MCF 10A (cell line): ENCODE measurements at regions not wholly inside any gene's neighbourhood (a gene's known extent, or its start where the extent isn't known, plus 50 kb on each side); places are given as distances from the start of the nearest gene placed in this dataset.

Experiments used
- BruUV-seq: library from RNA; stranded (reverse); fragments of 400-500 nt; replicated peaks from 2 replicates; lab custom pipeline; 2021; lab: Mats Ljungman, UMichigan
- CTCF ChIA-PET: fragments of 300-600 bp; sonication (Branson Sonifier 250); formaldehyde crosslinking; extraction: SDS; loops from one replicate; lab custom pipeline; 2021; ENCODE audit warnings: antibody characterized with exemption, inconsistent platforms; lab: Yijun Ruan, JAX
- POLR2A ChIA-PET: fragments of 300-600, 350-650 bp; sonication (Branson Sonifier 250); formaldehyde crosslinking; extraction: SDS; loops from one replicate; lab custom pipeline; 2020; ENCODE audit warnings: antibody characterized with exemption, inconsistent platforms; lab: Yijun Ruan, JAX
- DNase-seq: peaks from one replicate; pipeline ENCODE4 v3.0.0-alpha.2; 2018; ENCODE audit not compliant: unreplicated experiment
- H3K27ac Mint-ChIP-seq: one replicate; pipeline ENCODE4 v1.8.0; 2022; ENCODE audit warnings: mild to moderate bottlenecking, low read depth, mixed read lengths; ENCODE audit not compliant: unreplicated experiment
- H3K27me3 Mint-ChIP-seq: one replicate; pipeline ENCODE4 v1.8.0; 2022; ENCODE audit warnings: mixed read lengths; ENCODE audit not compliant: insufficient read depth, unreplicated experiment
- H3K36me3 Mint-ChIP-seq: one replicate; pipeline ENCODE4 v1.8.0; 2022; ENCODE audit warnings: mild to moderate bottlenecking, moderate library complexity, mixed read lengths; ENCODE audit not compliant: insufficient read depth, unreplicated experiment
- H3K4me1 Mint-ChIP-seq: one replicate; pipeline ENCODE4 v1.8.0; 2022; ENCODE audit warnings: mixed read lengths; ENCODE audit not compliant: insufficient read depth, unreplicated experiment
- H3K4me3 Mint-ChIP-seq: one replicate; pipeline ENCODE4 v1.8.0; 2022; ENCODE audit warnings: mild to moderate bottlenecking, moderate library complexity, mixed read lengths; ENCODE audit not compliant: unreplicated experiment
- H3K9me3 Mint-ChIP-seq: one replicate; pipeline ENCODE4 v1.8.0; 2022; ENCODE audit warnings: mixed read lengths; ENCODE audit not compliant: unreplicated experiment
- intact Hi-C: fragments of 100-400 bp; cut with micrococcal nuclease; formaldehyde crosslinking; loops from 2 replicates; pipeline ENCODE4 v1.14.1; 2022
- TF ChIP-seq, protein P1 (sequence below): fragments of 200-600 bp; IDR thresholded peaks from one replicate; pipeline ENCODE4 v1.8.0; 2022; ENCODE audit warnings: antibody characterized with exemption, mild to moderate bottlenecking; ENCODE audit not compliant: unreplicated experiment

DNA sequence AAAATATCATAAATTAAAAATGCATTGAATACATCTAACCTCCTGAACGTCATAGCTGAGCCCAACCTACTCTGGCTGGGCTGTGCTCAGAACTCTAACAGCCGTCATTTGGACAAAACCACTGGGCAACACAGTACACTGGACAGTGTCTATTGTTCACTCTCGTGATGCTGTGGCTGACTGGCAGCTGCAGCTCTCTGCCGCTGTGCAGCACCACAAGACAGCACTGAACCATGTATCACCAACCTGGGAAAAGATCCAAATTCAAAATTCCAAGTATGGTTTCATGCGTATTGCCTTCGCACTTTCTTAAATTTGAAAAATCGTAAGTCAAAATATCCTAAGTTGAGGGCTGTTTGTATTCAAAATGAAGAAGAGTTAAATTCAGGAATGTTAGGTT, 145.1 kb upstream of the CNTN4 start:
- Mint-ChIP-seq H3K4me3 (no peak overlapping the region), H3K27me3 (no peaks in the 10 kb centered on the region), H3K4me1 (no peaks in the 10 kb centered on the region), H3K36me3 (no peaks in the 10 kb centered on the region), H3K9me3 (peaks cover under 1% of the 10 kb centered on the region), H3K27ac (no peak overlapping the region)
- intact Hi-C loops, result no loop called here
- DNase-seq, result no peak
- CTCF ChIA-PET, result no interaction called here
- POLR2A ChIA-PET, result no interaction called here
- TF ChIP-seq, protein P1, sequence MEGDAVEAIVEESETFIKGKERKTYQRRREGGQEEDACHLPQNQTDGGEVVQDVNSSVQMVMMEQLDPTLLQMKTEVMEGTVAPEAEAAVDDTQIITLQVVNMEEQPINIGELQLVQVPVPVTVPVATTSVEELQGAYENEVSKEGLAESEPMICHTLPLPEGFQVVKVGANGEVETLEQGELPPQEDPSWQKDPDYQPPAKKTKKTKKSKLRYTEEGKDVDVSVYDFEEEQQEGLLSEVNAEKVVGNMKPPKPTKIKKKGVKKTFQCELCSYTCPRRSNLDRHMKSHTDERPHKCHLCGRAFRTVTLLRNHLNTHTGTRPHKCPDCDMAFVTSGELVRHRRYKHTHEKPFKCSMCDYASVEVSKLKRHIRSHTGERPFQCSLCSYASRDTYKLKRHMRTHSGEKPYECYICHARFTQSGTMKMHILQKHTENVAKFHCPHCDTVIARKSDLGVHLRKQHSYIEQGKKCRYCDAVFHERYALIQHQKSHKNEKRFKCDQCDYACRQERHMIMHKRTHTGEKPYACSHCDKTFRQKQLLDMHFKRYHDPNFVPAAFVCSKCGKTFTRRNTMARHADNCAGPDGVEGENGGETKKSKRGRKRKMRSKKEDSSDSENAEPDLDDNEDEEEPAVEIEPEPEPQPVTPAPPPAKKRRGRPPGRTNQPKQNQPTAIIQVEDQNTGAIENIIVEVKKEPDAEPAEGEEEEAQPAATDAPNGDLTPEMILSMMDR, result no peak
- no TSS peak for BruUV-seq

DNA sequence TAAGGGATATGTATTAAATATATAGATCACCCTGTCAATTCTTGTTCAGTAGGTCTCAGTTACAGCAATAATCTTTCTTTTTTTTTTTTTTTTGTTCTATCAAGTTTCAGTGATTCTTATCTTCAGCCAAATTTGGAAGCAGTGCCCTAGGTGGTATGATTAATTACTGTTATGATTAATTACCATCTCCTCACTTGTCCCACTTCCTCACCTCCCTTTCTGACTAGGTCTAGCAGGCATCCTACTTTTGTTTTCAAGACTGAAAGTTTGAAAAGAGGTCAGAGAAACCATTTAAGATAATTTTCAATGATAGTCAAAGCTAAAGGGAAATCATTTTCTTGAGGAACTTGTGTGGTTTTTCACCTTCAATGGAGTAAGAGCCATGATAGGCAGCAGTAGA, 144.0 kb upstream of the CNTN4 start:
- Mint-ChIP-seq H3K36me3 (no peaks in the 10 kb centered on the region), H3K9me3 (peaks cover 8% of the 10 kb centered on the region), H3K4me1 (no peaks in the 10 kb centered on the region), H3K4me3 (no peak overlapping the region), H3K27ac (no peak overlapping the region), H3K27me3 (no peaks in the 10 kb centered on the region)
- no TSS peak for BruUV-seq
- TF ChIP-seq, protein P1, result no peak
- ChIA-PET CTCF (interaction anchor here (0.7 kb wide), 1 partner anchor 380 kb away, joined by 3 read pairs; no protein-coding TSS in a partner anchor), POLR2A (no interaction called here)
- no peak for DNase-seq
- intact Hi-C loops, result no loop called here

DNA sequence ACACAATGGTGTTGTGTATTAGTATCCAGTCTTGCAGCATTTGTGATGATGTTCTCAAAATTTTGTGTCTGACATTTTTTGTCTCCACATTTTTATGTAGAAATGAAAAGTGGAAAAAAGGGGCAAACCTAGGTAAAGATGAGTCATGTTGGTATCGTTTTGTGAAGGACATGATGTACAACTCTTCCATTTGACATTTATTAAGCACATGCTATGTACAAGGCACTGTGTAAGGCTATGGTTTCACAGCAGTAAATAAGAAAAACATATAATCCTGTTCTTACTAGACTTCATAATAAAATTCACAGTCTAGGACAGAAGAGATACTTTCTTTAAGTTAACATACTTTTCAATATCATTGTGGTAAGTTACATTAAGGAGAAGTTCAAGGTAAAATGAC, 143.5 kb upstream of the CNTN4 start:
- intact Hi-C loops, result no loop called here
- no peak for DNase-seq
- Mint-ChIP-seq H3K27ac (no peak overlapping the region), H3K36me3 (no peaks in the 10 kb centered on the region), H3K4me1 (no peaks in the 10 kb centered on the region), H3K27me3 (no peaks in the 10 kb centered on the region), H3K9me3 (peaks cover 8% of the 10 kb centered on the region), H3K4me3 (no peak overlapping the region)
- POLR2A ChIA-PET, result no interaction called here
- CTCF ChIA-PET, result interaction anchor here (0.7 kb wide), 1 partner anchor 381 kb away, joined by 3 read pairs; no protein-coding TSS in a partner anchor
- no TSS peak for BruUV-seq
- TF ChIP-seq, protein P1, result no peak

DNA sequence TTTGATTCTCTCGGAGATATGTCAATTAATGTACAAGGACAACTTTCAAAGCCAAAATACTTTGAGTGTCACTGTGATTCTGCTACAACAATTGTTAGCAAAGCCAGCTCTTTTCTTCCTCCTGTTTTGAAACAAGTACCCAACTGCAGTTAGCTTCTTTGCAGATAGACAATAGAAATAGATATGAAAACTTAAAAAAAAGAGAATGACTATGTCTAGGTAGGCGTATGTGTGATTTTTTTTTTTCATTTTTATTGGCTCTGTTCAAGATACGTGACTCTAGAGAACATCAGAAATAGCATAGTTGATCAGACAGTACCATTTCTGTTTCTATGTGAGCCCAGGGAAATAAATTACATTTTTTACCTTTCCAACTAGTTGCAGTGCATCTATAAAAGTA, 142.9 kb upstream of the CNTN4 start:
- H3K27ac Mint-ChIP-seq, result no peak overlapping the region
- H3K27me3 Mint-ChIP-seq, result no peaks in the 10 kb centered on the region

More for the DNA sequence above, 142.9 kb upstream of the CNTN4 start:
- Mint-ChIP-seq H3K4me3 (no peak overlapping the region), H3K9me3 (peaks cover 8% of the 10 kb centered on the region), H3K4me1 (no peaks in the 10 kb centered on the region), H3K36me3 (no peaks in the 10 kb centered on the region)
- ChIA-PET POLR2A (no interaction called here), CTCF (no interaction called here)
- no peak for DNase-seq
- no TSS peak for BruUV-seq
- intact Hi-C loops, result no loop called here
- TF ChIP-seq, protein P1, result no peak
